Left ventricle myocardium inferior (tissue), 1 donor: ENCODE measurements at regions not wholly inside any gene's neighbourhood (a gene's known extent, or its start where the extent isn't known, plus 50 kb on each side); places are given as distances from the start of the nearest gene placed in this dataset.

Experiments
- DNase-seq: peaks from one replicate; pipeline ENCODE4 v3.0.0-alpha.2; 2020
- H3K27ac ChIP-seq: fragments of 200-600 bp; replicated peaks from 2 replicates; pipeline ENCODE4 v1.8.0; 2021
- H3K27me3 ChIP-seq: fragments of 200-600 bp; 2 replicates; pipeline ENCODE4 v1.8.0; 2021; ENCODE audit warnings: low read depth
- H3K36me3 ChIP-seq: fragments of 200-600 bp; 2 replicates; pipeline ENCODE4 v1.8.0; 2021
- H3K4me1 ChIP-seq: fragments of 200-600 bp; 2 replicates; pipeline ENCODE4 v1.8.0; 2021
- H3K4me3 ChIP-seq: fragments of 200-600 bp; 2 replicates; pipeline ENCODE4 v1.8.0; 2021; ENCODE audit warnings: mild to moderate bottlenecking, moderate library complexity
- H3K9me3 ChIP-seq: fragments of 200-600 bp; replicated peaks from 2 replicates; pipeline ENCODE4 v1.8.0; 2021
- CTCF ChIP-seq: fragments of 200-600 bp; IDR thresholded peaks from 2 replicates; pipeline ENCODE4 v1.8.0; 2021; ENCODE audit warnings: antibody characterized with exemption, mild to moderate bottlenecking, borderline replicate concordance
- intact Hi-C: fragments of 100-400 bp; cut with micrococcal nuclease; formaldehyde crosslinking; loops from one replicate; pipeline ENCODE4 v1.11.0; 2022
- donor health status: DM: no; HTN: yes; CAD: no; lungs with severe emphysema.

GRCh38 chr6:22113026-22113766 is 183.6 kb downstream of the PRL start:
- no peak for TF ChIP-seq CTCF
- intact Hi-C loops: no loop called here
- no peaks in the 10 kb centered on the region for H3K27me3 ChIP-seq
- H3K9me3 ChIP-seq: no peaks in the 10 kb centered on the region
- H3K36me3 ChIP-seq: no peaks in the 10 kb centered on the region
- no peak for DNase-seq
- H3K4me3 ChIP-seq: no peak overlapping the region
- peaks cover 25% of the 10 kb centered on the region for H3K4me1 ChIP-seq
- peak overlapping the region; percentile 16 for H3K27ac ChIP-seq

GRCh38 chr6:22115559-22115958 is 181.3 kb downstream of the PRL start:
- intact Hi-C loops: no loop called here
- no peak for TF ChIP-seq CTCF
- DNase-seq: no peak

GRCh38 chr6:22117631-22118030 is 179.2 kb downstream of the PRL start:
- intact Hi-C loops: no loop called here
- no peak overlapping the region for H3K27ac ChIP-seq

More at GRCh38 chr6:22115559-22115958, 181.3 kb downstream of the PRL start:
- H3K9me3 ChIP-seq: peaks cover 8% of the 10 kb centered on the region
- no peak overlapping the region for H3K4me3 ChIP-seq
- no peaks in the 10 kb centered on the region for H3K27me3 ChIP-seq
- no peak overlapping the region for H3K27ac ChIP-seq
- H3K36me3 ChIP-seq: no peaks in the 10 kb centered on the region
- H3K4me1 ChIP-seq: peaks cover 25% of the 10 kb centered on the region

GRCh38 chr6:22119500-22119899 is 177.3 kb downstream of the PRL start:
- H3K27me3 ChIP-seq: no peaks in the 10 kb centered on the region
- no peaks in the 10 kb centered on the region for H3K36me3 ChIP-seq
- peaks cover 8% of the 10 kb centered on the region for H3K9me3 ChIP-seq
- no peak overlapping the region for H3K27ac ChIP-seq
- intact Hi-C loops: no loop called here
- peaks cover 2% of the 10 kb centered on the region for H3K4me1 ChIP-seq
- H3K4me3 ChIP-seq: no peak overlapping the region
- DNase-seq: no peak
- TF ChIP-seq CTCF: no peak

More at GRCh38 chr6:22117631-22118030, 179.2 kb downstream of the PRL start:
- Histone ChIP-seq H3K9me3 (peaks cover 8% of the 10 kb centered on the region), H3K4me1 (peaks cover 19% of the 10 kb centered on the region), H3K27me3 (no peaks in the 10 kb centered on the region), H3K36me3 (no peaks in the 10 kb centered on the region), H3K4me3 (no peak overlapping the region)
- no peak for DNase-seq
- TF ChIP-seq CTCF: no peak

- TF ChIP-seq CTCF: no peak
- no peaks in the 10 kb centered on the region for H3K27me3 ChIP-seq
- H3K4me1 ChIP-seq: no peaks in the 10 kb centered on the region
- H3K36me3 ChIP-seq: no peaks in the 10 kb centered on the region
- peaks cover 18% of the 10 kb centered on the region for H3K9me3 ChIP-seq
- DNase-seq: no peak
- intact Hi-C loops: no loop called here
- no peak overlapping the region for H3K27ac ChIP-seq
- no peak overlapping the region for H3K4me3 ChIP-seq
Observed at GRCh38 chr6:22124756-22125155, 172.1 kb downstream of the PRL start.
